GM19240 (cell line): ENCODE measurements at regions not wholly inside any gene's neighbourhood (a gene's known extent, or its start where the extent isn't known, plus 50 kb on each side); places are given as distances from the start of the nearest gene placed in this dataset.

ENCODE experiments used
- DNase-seq: peaks from one replicate; pipeline ENCODE4 v3.0.0; 2011; ENCODE audit warnings: low spot score; ENCODE audit not compliant: insufficient read length

GRCh38 chr6:106035655-106036054, 50.5 kb upstream of the PRDM1 start:
- DNase-seq: no peak

GRCh38 chr6:106033806-106034205, 52.3 kb upstream of the PRDM1 start:
- no peak for DNase-seq

- no peak for DNase-seq
Measured at GRCh38 chr6:106027758-106028157, 58.4 kb upstream of the PRDM1 start.

GRCh38 chr6:106026748-106027715, 59.1 kb upstream of the PRDM1 start:
- no peak for DNase-seq

- no peak for DNase-seq
Measured at GRCh38 chr6:106025655-106026054, 60.5 kb upstream of the PRDM1 start.

- DNase-seq: no peak
Measured at GRCh38 chr6:106022801-106023200, 63.3 kb upstream of the PRDM1 start.

- no peak for DNase-seq
Measured at GRCh38 chr6:106017454-106017853, 68.7 kb upstream of the PRDM1 start.

- DNase-seq: no peak
Measured at GRCh38 chr6:106014955-106015354, 71.2 kb upstream of the PRDM1 start.

- DNase-seq: no peak
Measured at GRCh38 chr6:106011476-106011875, 74.7 kb upstream of the PRDM1 start.

- DNase-seq: no peak
Measured at GRCh38 chr6:106005954-106006353, 80.2 kb upstream of the PRDM1 start.

- DNase-seq: no peak
Measured at GRCh38 chr6:106005013-106005412, 81.1 kb upstream of the PRDM1 start.

- no peak for DNase-seq
Measured at GRCh38 chr6:106003268-106003987, 82.7 kb upstream of the PRDM1 start.

- no peak for DNase-seq
Measured at GRCh38 chr6:106002005-106002404, 84.1 kb upstream of the PRDM1 start.

- no peak for DNase-seq
Measured at GRCh38 chr6:106000935-106001334, 85.2 kb upstream of the PRDM1 start.

GRCh38 chr6:105997482-105997881, 88.7 kb upstream of the PRDM1 start:
- no peak for DNase-seq

- no peak for DNase-seq
Measured at GRCh38 chr6:105995391-105995865, 90.7 kb upstream of the PRDM1 start.

GRCh38 chr6:105994591-105995390, 91.3 kb upstream of the PRDM1 start:
- DNase-seq: no peak

- DNase-seq: no peak
Measured at GRCh38 chr6:105994118-105994590, 92.0 kb upstream of the PRDM1 start.

- DNase-seq: no peak
Measured at GRCh38 chr6:105993341-105994117, 92.6 kb upstream of the PRDM1 start.

GRCh38 chr6:105992315-105992961, 93.7 kb upstream of the PRDM1 start:
- DNase-seq: peak; percentile 85
